Kidney tubule cell (primary cell): ENCODE measurements at regions not wholly inside any gene's neighbourhood (a gene's known extent, or its start where the extent isn't known, plus 50 kb on each side); places are given as distances from the start of the nearest gene placed in this dataset.
"Not testable (repeated sequence)": the region's sequence is repeated elsewhere in the genome, so short reads cannot be mapped to it uniquely, and the experiment has no call there.

Experiments
- DNase-seq: peaks from one replicate; pipeline ENCODE4 v3.0.0-alpha.2; 2018; ENCODE audit warnings: low spot score

DNA sequence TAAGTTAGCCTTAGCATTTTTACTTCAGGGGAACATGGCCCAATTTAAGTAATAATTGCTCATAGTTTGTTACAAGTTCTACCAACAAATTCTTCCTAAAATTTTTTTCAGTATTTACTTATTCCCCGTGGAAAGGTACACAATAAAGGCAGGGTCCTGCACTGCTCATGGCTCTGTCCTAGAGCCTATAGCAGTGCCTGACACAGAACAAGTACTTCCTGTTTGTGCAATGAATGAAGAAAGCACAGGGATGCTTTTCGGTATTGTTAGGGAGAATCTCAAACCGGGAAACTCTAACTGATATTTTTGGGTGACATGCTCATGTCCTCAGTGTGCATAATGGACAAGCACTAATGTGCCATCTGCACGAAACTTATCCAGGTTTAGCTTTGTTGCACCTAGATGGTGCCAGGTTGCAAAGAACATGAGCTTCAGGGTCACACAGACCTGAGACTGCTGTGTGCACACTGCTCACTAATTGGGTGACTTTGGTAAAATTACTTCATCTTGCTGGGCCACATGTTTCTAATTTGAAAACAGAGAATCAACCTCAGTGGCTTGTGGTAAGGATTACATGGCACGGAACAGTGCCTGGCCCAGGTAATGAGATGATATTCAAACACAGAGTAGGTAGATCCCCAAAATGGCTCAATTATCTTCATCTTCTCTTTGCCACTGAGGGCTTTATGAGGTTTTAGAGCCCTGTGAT is 175.8 kb upstream of the NPY2R start:
- no peak for DNase-seq

DNA sequence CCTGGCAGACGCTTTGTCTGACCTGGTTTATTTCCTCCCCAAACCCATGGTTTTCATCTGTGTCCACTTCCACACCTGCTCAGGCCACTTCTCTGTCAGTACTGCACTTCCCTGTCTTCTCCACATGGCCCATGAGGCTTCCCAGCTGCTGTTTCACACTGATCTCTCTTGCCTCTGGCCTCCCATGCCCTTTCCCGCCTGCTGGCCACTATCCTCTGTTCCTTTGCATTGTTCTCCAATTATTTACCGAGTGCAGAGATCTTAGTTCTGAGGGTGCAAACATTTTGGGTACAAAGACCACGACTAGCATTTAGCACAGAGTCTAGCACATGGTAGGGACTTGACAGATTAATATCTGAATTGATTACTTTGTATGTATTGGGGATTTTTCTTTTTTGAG is 174.8 kb upstream of the NPY2R start:
- no peak for DNase-seq

DNA sequence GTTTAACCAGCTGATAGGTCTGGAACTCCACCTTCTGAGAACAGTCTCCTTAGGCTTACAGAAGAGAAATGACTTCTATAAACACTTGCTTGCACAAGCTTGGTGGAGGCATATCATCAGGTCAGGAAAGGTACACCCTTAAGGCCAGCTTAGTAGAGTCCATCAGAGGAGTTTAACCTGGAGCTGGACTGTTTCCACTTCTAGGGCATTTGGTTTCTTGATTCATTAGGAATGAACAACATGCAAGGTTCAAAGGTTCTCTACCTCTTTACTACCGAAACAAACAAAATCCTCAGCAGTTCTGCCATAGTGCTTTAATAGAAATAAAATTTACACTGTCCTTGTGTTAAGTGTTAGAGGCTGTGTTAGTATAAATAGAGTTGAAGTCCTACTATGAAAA is 171.4 kb upstream of the NPY2R start:
- DNase-seq, result no peak

DNA sequence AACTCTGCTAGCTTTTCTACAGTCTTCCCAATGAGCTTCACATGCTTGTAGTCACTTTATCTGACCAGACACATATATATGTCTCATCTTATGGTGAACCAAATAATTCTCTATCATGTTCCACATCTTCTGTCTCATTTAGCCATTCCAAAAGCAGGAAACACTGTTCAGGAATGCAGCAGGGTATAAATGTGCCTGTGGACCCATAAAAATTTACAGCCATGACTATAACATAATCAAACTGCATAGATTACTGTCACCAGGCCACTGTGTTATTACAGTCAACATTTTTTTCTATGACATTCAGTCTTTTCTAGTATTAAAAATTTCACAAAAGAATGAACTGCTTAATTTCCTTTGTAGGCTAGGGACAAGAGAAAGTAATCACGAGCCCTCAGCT is 170.0 kb upstream of the NPY2R start:
- no peak for DNase-seq

DNA sequence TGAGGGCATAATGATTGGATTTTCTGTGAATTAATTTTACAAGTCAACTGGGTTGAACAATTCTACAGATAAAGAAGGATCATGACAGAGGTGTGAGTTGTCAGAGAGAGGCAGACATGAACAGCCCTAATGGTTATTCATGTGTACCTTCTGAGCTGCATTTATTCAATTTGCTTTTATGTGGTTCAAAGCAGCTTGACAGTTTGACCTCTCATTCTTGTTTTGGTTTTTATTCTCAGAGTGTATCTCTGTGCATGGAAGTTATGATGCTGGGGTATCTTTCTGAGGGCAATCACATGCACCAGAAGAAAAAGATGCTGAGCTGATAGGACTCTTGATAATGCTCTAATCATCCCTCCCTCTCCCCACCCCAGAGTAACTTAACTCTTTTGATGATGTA is 169.3 kb upstream of the NPY2R start:
- DNase-seq, result no peak

DNA sequence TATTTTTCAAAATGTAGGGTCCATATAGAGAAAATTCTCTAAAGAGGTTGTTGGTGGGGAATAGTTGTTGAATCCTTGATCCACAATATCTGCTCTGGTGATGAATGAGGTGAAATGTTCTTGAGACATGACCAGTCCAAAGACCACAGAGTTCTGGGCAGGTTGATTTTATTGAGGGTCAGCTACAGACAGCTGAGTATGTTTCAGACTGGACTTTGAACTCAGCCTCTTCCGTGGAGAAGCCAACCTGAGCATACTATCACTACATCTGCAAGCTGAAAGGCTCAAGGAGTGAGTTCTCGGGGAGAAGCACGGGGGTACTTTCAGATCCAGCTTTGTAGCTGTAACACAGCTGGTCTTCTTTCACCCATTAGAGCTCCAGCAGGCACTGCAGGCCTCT is 168.4 kb upstream of the NPY2R start:
- no peak for DNase-seq

DNA sequence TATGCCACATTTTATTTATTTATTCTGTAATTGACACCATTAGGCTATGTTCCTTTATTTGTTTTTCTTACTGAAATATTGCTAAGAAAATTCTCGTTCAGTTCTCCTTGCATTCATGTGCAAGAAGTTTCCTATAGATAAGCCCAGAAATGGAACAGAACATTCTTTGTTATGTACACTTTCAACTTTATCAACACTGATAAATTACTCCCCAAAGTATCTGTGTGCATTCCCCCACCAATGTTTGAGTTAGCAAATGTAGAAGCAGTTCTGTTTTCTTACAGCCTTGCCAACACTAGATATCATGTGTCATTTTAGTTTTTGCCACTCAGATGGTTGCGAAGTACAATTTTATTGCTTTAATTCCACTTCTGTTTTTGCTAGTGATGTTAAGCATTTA is 166.4 kb upstream of the NPY2R start:
- no peak for DNase-seq

DNA sequence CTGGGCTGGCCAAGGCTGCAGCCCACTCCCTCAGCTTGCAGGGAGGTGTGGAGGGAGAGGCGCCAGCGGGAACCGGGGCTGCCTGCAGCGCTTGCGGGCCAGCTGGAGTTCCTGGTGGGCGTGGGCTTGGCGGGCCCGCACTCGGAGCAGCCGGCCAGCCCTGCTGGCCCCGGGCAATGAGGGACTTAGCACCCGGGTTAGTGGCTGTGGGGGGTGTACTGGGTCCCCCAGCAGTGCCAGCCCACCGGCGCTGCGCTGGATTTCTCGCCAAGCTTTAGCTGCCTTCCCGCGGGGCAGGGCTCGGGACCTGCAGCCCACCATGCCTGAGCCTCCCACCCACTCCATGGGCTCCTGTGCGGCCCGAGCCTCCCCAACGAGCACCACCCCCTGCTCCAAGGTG is 164.2 kb upstream of the NPY2R start:
- DNase-seq, result not testable (repeated sequence)

DNA sequence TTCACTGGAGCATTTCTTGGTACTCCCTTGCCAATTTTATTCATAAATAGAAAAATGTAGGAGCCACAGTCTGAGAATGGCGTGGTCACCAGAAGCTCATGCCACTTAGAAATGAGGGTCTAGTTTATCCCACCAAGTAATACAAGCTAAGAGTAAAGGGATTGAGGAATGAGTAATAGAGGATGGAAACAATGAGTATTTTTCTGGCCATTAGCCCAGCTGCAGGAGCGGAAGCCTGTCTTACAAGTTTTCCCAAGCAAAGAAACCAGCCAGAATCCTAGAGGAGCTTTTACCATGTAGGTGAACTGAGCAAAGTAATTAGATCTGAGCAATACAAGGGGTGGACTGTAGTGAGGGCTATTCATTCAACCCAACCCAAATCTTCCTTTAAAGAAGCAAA is 160.7 kb upstream of the NPY2R start:
- DNase-seq, result no peak

DNA sequence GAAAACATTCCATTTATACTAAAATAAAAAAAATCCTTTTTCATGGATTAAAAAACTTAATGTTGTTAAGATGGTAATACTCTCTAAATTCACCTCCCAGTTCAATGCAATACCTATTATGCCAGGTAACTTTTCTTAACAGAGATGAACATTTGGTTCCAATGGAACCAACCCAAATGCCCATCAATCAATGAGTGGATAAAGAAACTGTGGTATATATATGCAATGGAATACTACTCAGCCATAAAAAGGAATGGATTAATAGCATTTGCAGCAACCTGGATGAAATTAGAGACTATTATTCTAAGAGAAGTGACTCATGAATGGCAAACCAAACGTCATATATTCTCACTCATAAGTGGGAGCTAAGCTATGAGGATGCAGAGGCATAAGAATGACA is 154.4 kb upstream of the NPY2R start:
- DNase-seq, result not testable (repeated sequence)

DNA sequence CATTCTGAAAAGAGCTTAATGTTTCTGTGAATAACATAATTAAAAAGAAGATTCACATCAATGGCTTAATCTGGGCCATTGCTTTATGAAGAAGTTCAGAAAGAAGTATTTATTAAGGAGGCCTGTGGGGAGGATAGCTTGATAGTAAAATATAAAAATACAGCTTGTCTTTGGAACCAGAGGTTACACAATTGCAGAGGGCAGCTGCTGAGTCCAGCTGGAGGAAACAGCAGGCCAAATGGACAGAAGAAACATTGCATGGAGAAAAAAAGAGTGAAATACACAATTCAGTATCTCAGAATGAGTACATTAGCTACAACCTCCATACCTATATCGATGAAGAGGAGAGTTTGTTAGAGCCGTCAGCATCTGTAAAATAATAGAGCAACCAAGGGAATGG is 148.0 kb upstream of the NPY2R start:
- DNase-seq, result no peak

DNA sequence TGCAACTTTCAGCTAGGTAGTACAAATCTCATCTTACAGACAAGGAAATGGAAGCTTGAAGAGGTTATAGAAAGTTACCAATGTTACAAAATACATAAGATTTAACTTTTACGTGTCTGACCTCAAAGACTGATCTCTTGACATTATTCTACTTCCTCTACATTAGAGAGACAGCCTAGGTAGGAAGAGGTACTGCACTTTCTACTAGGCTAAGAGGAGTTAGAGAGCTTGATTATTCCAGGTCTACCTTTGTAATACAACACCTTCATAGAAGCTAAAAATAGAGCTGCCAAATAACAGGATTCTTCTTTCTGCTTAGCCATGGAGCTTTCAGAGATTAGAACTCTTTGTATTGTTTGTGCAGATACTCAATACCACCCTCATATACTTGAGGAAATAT is 147.6 kb upstream of the NPY2R start:
- no peak for DNase-seq

DNA sequence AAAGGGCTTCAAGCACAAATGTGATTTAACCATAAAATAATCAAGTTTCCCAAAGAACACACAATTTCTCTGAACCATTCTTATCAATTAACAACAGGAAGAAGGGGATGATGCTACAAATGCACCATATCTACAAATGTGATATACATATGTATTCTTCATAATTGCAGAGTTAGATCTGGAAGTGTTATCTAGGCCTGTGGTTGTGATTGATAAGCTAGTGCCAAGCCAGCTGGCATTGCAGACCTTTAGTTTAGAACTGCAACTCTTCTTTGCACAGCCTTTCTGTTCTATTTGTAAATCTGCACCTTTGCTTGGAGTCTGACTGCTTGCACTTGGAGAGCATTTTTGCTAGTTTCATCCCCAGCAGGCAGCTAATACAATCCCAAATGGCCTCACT is 145.5 kb upstream of the NPY2R start:
- DNase-seq, result no peak

DNA sequence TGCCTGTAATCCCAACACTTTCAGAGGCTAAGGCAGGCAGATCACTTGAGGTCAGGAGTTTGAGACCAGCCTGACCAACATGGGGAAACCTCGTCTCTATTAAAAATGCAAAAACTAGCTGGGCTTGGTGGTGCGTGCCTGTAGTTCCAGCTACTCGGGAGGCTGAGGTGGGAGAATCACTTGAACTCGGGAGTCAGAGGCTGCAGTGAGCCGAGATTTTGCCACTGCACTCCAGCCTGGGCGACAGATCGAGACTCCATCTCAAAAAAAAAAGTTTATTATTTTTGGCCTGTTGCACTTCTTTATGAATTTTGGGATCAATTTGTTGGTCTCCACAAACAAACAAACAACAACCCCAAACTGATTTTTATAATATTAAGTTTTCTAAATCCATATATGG is 143.5 kb upstream of the NPY2R start:
- DNase-seq, result not testable (repeated sequence)

DNA sequence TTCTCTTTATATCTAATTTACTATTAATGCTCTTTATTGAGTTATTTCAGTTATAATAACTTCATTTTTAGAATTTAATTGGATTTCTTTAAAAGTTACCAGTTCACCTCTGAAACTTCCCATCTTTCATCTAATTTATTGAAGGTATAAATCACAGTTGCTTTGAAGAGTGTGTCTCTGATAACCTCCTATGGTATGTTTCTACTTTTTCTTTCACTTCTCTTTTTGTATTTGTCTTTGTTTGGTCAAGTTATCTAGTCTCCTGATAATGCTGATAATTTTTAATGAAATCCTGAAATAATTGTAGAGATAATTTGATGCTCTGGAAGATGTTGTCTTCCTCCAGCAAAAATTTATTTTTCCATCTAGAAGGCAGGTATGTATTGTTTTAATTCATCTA is 141.6 kb upstream of the NPY2R start:
- DNase-seq, result no peak

DNA sequence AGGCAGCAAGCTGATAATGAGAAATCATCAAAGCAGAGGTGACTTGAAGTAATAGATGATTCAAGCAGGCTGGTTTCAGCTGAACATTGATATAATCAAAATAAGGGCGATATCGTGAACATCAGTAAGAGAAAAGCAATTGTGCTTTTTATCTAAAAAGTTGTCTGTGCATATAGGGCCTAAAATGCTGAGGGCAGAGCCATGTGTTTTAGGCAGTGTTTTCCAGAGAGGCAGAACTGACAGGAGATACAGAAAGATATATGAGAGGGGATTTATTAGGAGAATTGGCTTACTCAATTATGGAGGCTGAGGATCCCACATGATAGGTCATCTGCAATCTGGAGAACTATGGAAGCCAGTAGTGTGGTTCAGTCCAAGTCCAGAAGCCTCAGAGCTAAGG is 136.5 kb upstream of the NPY2R start:
- DNase-seq, result no peak

DNA sequence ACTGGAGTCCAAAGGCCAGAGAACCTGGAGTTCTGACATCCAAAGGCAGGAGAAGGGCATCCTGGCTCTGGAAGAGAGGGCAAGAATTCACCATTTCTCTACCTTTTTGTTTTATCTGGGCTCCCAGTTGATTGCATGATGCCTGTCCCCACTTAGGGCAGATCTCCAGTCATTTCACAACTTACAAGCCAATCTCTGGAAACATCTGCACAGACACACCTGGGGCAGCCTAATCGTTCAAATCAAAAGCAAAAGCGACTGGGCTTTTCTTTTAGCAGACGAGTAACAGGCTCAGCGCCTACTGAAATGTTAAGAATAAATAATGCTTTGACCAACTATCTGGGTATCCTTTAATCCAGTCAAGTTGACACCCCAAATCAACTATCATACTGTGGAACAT is 136.0 kb upstream of the NPY2R start:
- no peak for DNase-seq

DNA sequence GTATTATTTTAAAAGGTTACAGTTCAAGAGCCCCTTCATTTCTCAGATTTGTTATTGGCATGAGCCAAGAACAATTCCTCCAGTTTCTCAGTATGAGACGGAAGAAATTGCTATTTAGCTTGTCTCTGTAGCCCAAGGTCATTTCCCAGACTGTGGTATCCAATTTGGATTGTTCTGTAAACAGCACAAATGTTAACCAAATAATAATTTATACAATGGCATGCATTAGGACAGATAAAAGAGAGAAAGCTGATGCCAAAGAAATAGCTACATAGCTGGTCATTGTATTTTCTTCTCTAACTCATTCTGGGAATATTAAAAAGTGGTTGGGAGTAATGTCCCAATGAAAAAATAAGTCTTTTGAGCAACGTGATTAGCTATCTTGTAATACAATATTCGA is 134.6 kb upstream of the NPY2R start:
- DNase-seq, result no peak

DNA sequence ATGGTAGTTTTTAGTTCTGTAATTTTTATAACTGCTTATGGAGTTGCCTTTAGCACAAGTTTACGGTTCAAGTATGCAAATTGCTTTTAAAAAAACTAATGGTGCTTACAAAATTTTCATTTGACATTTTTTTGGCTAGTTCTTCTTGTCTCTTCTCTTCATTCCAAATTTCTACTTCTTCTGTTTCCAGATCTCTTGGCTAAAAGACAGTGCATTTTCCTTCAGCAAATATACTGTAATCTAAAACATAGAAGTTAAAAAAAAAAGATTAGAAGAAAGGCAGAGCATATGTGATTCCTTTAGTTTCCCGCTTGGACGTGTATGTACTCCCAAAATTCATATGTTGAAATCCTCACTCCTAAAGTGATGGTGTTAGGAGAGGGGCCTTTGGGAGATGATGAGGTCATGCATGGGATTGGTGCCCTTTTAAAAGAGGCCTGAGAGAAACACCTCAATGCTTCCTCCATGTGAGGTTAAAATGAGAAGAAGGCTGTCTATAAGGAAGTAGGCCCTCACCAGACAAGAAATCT is 132.1 kb upstream of the NPY2R start:
- no peak for DNase-seq

DNA sequence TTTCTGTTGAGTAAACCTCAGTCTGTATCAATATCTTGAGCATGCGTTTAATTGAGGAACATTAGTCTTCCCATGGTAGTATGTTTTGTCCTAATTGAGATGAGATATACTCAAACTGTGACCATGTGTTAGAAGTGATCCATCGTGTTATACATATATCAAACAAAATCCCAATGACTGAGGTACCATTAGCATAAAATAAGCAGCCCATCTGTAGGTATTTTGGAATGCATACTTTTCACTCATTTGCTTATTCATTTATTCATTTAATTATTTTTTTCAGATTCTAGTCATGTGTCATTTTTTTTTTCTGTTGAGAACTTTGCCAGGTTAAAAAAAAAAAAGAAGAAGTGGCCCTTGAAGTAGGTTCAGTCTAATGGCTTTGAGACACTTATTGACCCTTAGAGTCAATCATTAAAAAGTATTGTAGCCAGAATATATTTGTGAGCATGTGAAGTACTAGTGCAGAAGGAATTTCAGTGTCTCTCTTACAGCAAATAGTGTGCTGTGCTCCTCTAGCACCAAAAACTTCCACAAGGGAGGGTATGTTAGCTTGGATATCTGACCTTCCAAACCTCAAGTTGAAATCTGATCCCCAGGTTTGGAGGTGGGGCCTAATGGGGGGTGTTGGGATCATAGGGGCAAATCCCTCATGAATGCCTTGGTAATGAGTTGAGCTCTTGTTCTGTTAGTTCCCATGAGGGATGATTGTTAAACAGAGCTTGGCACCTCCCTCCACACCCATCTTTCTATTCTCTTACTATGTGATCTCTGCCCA is 130.8 kb upstream of the NPY2R start:
- DNase-seq, result peak; percentile 7

DNA sequence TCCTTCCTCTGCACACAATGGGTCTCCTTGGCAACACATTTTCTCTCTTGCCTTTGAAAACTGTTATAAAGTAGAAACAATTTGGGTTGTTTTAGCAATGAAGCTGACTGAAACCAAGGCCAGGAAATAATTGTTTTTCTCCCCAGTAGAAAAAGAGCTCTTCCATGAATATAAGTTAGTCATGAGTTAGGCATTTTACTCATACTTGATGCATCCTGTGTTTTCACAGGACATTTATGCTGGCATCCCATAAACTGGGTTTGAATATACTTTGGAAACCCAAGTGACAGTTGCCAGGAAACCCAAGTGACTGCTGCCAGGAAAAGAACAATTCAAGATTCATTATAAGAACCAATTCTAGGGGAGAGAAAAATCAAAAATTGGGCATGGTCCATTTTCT is 128.6 kb upstream of the NPY2R start:
- DNase-seq, result peak; percentile 61

DNA sequence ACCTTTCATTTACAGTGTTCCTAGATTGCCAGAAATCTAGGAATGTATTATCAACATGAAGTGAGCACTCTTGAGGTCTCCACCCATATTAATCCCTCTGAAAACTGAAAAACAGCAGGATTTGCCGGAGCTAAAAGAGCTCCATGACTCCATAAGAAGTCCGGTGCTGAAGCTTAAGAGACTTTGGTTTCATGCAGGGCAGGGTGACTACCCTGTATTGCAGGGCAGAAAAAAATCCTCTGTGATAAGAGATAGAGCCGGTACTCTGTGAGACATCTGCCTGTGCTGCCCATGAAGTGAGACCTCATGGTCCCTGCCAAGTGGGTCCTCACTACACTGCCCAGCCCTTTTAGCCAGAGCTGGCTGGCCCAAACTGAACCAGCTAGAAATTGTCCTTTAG is 127.2 kb upstream of the NPY2R start:
- no peak for DNase-seq

DNA sequence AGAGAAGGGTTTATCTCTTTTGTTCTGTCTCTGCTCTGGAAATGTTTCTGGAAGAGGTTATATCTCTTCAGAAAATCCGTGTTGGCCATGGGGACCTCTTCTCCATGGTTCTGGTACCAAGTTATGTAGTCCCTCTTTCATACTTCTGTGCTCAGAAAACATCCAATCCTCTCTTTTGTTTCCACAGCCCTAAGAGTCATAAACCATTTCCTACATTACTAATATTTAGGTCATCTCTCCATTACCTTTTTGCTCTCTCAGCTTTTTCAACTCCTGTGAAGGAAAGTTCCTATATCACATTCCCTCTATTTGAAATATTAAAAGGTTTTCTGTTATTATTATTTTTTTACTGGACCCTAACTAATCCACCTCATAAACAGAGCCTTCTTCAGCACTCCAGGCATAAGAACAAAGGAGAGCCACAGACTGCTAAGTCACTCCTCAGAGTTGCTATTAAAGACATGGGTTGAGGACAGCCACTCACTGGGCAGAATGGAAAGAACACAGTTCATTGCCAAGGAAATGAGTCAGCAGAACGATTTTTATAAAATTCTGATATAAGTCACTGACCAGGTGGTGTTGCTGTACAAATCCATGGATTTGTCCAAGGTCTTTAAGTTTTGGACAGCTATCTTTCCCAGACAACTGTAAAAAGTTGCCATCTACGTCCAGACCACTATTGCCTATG is 122.4 kb upstream of the NPY2R start:
- peak; percentile 25 for DNase-seq
